Embryonic facial prominence (tissue), 1 donor: ENCODE measurements at regions not wholly inside any gene's neighbourhood (a gene's known extent, or its start where the extent isn't known, plus 50 kb on each side); places are given as distances from the start of the nearest gene placed in this dataset.

Experiments
- DNase-seq: peaks from one replicate; pipeline ENCODE4 v3.0.0-alpha.2; 2016; ENCODE audit errors: extremely low spot score

DNA sequence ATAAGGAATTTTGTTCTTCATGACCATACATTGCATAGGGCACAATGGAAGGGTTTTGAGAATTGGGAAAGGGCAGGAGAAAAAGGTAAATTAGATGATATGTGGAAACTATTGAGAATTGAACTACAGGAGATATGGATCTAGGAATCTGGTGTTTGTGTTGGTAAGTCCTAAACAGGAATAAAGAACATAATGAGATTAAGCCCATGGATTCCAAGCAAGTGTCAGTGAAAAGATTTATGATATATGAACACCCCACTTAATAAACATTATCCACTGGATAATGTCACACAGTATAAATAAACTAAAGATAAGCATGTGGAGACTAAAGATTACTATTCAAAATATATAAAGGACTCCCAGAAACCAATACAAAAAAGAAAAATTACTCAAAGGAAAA lies 98.2 kb downstream of the TNFSF18 start:
- DNase-seq: no peak

DNA sequence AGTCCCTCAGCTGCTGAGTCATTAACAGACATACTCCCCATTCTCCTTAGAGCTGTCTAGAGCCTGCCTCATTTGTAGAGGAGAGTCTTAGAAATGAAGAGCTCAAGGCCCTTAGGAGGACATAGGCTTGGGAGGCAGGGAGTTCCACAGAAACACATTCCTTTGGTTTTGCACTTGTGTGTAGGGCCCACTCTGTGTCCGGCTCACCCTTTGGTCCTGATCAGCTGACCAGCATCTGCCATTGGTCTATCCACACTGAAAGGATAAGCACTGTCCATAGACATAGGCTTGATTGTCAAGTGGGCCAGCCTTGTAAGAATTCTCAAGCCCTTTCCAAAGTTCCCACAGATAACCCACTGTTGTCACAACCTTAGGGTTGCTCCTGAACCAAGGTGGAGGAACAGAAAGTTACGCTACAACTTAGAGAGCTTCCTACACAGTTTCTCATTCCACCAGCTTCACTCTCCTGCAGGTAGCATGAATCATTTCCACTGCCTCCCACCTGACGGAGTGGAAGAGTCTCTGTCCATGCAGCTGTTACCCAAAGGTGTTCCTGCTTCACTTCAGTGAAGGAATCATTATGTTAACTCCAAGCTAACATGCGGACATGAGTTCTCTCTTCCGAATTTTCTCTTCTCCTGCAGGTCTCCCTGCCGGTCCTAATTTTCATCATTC lies 96.1 kb downstream of the TNFSF18 start:
- DNase-seq: no peak

DNA sequence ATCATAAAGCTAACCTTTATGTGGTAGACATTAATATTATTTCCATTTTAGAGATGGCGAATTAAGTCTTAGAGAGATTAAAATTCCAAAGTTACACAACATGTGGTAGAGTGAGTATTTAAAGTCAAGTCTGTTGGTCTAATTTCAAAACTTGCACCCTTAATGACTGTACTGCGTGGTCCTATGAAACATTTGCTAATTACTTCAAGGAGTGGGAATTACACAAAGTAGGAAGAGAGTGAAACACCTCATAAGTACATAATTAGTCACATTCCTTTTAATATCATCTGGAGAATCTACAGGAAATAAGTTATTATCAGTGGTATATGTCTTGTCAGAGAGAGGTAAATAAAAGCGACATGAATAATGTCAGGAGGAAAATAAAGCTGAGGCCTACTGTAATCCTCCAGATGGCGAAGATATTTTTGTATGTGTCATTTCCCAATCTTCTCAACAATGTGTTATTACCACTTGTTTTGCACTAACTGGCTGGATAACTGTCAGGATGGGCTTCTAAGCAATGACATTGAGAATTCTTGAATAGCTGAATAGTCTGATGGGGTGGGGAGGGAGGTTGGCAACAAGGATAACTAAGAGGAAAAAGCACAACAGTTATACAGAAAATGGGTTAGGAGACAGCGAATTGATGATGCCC lies 95.5 kb downstream of the TNFSF18 start:
- DNase-seq: no peak

DNA sequence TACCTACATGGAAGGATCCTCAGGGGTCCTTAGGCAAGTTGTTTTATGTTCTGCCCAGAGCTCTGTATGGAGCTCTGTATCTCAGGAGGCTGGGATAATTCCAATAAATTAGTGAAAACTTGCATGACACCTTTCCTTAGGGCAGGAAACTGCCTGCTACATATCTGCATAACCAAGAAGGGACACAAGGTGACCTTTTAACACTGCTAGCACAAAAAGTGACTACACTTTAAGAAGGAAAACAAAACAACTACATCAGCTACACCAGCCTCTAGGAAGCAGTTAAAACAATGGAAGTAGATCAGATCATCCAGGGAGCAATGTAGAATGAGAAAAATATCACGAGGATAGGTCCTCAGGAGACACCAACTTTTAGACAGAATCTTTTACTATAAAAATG lies 93.9 kb downstream of the TNFSF18 start:
- DNase-seq: no peak

DNA sequence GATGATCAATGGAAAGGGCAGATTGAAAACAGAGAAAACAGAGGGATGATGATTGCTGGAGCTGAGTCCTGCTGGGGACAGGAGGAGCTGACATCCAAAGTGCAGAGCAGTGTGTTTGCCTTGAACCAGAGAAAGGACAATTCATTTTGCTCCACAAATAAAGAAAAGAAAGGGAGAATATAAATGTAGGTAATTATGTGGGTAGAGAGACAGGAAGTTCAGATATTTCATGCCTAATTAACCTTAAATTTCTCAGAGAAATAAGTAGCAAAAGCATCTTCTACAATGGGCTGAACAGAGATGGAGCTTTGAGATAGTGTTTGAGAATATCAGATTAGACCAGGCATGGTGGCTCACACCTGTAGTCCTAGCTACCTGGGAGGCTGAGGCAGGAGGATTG lies 93.2 kb downstream of the TNFSF18 start:
- no peak for DNase-seq

DNA sequence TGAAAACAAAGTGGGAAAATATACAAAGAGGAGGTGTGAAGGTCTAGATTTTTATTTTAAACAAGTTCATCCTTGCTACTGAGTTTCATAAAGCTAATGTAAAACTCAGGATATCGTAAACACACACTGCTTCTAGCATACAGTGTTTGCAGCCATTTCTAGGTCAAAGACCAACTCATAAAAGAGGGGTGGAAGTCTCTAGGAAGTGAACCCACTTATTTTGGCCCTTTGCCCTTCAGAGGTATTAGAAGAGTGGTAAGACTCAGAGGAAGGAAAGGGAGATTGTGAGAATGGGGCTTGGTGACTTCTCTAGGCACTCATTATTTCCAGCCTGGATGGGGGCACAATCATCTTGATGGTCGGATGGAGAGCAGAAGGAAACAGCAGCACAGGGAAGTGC lies 91.2 kb downstream of the TNFSF18 start:
- no peak for DNase-seq

DNA sequence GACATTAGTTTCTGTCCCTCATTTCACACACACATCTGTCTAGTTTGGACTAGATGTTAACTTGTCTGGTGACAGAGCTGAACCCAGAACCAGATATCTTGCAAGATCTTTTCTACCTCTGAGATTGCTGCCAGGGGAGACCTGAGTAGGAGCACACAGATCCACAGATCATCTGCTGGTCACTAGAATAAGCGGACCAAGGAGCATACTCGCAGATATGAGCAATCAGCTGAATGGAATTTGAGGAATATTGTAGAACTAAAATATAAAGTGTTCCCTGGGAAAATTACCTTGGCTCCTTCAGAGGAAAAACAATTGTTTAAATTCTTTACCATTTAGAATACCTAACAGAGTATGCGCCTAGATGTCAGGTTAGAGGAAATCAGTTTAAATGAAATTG lies 90.7 kb downstream of the TNFSF18 start:
- DNase-seq: no peak

DNA sequence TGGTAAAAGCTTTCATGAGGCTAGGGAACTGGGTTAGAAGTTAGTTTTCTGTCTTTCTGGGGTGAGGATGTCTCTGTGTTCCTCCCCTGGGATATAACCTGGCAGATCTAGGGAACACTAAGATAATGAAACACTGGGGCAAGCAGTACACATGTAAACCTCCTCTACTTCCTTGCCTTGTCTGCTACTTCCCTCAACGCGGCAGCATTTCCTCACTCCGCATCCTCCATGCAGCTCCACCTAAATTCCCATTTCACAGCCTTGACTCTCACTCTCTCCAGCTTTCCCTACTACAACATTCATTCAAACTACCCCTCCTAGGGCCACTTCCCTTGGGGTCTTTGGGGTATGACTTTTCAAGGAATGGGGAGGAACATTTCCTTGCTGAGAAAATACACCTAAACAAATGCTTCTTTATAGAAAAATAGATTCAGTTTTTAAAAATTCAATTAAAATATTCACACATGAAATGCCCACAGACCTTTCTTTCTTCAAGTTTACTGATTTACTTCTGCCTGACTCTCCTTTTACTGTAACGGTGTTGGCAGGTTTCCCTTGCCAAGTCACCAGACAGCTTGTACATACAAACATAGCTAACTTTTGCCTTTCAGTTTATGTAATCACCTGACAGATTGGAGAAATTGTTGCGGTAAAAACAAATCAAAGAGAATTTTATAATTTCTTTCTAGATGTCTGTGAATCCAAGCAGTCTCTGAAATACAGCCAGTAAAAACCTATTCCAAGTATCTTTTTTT lies 90.1 kb downstream of the TNFSF18 start:
- no peak for DNase-seq

DNA sequence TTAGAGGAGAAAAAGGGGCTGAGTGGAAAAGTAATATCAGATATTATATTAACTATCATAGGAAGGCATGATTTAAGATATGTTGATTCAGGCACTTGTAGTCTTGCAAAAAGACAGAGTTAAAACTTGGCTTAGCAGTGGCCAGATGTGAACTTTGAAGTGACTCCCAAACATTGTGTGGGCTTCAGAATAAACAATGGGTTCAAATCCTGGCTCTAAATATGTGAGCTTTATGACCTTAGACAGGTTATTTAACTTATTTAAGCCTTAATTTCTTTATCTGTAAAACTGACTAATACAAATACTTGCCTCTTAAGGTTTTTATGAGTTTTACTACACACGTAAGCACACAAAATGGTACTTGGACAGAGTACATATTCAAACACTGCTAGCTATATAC lies 85.9 kb downstream of the TNFSF18 start:
- no peak for DNase-seq

DNA sequence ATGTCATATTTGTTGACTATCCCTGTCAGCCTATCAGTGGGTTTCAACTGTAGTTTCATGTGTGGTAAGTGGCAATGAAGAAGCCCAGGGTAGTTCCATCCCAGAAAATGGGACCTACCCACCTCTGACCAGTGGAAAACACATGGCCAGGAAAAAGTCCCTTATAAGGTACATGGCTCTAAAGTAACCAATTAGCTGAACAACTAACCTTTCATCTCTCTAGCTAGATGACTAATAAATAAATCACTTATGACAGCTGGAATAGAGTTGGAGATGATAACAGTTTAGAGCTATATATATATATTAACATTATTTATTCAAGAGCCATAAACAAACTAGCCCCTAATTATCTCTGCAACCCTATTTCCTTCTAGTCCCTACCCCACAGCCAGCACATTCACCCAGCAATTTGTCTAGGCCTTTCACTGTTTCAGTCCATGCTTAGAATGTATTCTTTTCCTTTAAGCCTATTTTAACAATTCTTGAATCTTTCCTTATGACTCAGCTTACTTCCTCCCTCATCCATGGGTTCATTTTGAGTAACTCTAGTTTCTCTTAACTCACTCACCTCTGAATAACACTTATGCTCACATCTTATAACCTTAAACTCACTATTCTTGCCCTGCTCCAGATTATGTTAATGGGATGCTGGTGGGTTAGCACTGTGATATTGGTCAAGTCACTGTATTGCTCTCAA lies 83.7 kb downstream of the TNFSF18 start:
- DNase-seq: no peak

DNA sequence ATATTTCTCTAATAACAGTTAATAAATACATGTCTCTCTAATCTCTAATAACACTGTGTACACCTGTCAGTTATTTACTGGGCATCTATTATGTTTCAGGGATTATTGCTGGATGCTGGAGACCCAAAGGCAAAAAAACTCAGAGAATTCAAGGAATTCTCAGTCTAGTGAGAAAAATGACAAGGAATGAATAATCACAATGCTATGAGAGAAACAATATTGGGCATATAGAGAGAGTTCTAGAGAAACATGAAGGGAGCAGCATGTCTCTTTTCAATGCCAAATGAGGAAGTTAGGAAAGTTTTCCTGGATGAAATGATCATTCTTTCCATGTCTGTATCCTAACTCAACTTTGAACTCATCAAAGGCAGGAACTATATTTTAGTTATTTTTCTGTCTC lies 82.8 kb downstream of the TNFSF18 start:
- no peak for DNase-seq

DNA sequence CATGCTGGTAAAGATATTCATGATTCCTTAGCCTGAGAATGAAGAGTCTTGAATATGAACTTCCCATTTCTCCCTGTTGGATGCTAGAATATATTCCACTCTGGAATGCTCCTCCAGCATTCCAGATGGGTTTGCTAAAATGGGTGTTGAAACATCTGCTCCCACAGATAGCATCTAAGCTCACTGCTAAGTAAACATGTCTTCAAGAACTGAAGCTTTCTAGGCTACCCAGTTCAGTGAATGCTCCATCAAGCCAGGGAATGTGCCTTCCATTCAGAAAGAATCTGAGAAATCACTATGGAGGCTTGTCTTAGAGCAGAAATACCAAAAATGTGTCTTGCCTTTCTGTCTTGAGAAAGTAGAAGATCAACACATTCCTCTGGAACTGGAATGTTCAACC lies 81.1 kb downstream of the TNFSF18 start:
- DNase-seq: no peak

DNA sequence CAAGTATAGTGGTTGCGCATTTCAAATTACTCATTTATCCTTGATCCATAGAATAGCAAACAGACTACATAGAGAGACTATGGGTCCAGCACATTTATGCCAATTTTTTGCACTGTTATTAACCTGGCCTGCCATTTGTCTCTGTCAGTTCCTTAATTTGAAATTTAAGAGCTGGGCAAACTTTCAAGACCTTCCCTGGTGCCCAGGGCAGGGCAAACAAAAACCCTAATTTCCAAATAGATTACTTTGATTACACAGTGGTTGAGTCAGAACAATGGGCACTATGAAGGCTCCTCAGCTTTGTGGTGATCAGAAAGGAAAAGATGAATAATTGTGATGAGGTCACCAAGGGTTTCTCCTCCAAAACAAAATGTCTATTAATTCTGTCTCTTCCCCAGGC lies 80.6 kb downstream of the TNFSF18 start:
- DNase-seq: no peak

DNA sequence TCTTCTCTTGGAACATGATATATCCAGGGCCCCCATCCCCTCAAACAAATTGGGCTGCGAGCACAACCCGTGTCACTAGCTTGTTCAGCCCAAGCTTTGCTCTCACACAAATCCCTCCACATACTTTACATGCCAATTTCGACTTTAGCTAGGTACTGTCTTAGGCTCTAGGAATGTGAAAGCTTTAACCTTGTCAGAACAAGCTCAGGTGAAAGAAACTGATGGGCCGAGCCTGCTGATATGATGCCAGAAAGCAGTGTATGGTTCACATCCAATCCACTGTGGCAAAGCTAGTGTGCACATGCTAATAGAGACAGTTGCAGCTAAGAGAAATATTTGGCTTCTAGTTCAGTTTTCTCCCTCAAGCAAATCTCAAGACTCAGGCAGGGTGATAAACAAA lies 79.5 kb downstream of the TNFSF18 start:
- no peak for DNase-seq

DNA sequence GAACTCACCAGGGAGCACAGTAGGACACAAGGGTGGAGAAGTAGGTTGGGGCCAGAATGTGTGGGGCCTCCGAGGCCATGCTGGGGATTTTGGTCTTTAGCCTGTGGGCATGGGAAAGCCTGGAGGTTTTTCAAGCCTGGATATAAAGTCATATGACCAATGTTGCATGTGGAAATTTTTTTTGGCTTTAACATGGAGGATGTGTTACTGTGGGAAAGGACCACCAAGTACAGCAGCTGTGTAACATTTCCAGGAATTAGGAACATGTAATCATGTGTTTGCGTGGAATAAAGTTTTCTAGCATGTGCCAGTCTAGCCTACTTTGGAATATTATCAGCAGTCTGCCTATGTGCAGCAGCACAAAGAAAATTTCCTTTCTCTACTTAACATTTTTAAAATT lies 78.5 kb downstream of the TNFSF18 start:
- no peak for DNase-seq

DNA sequence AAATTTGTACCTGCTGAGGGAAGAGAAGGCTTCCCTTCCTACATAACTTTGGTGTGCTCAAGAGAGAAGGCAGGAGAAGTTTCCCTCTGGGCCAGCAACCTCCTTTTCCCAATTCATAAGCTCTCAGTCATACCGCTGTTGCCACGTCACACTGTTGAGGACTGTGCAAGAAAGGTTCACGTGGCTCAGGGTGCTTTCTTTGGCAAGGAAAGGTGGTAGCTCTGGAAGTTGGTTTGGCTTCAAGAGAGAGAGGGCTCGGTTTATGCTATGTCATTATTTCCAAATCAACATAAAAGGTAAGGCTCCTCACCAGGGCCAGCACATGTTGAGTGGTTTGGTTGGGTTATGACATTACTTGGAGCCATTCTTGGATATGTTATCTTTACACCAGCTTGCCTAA lies 77.3 kb downstream of the TNFSF18 start:
- DNase-seq: no peak

DNA sequence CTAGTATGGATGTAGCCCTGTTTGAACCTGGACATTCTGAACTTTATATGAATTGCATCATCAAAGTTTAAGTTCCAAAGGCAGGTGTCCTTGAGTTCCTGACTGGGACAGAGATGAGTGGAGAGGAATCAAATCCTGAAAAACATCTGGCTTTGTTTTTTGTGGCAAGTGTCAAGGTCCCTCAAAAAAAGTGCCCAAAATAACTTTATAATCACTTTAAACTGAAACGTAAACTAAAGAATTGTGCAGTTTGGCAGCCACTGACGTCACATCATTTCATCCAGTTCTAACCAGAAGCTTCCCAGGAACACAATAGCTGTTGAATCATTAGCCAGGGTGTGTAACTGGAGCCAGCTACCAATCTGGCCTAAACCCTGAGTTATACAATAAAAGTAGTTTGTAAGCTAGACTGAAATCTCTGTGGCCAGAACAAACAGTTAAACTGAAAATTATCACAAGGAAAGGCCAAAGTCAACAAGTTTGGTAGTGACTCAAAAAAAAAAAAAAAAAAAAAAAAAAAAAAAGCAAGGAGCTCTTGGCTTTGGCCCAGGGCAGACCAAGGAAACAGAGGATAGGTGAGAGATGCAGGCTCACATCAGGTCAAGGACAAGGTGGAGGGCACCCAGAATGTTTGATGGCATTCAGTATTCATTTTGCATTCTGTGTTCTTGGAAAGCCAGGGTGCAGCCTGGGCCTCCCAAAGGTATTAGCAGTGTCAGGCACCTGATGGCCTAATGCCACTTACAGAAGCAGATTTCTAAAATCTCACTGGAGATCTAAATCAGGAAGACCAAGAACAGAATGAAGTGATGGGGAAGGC lies 74.3 kb downstream of the TNFSF18 start:
- DNase-seq: no peak

DNA sequence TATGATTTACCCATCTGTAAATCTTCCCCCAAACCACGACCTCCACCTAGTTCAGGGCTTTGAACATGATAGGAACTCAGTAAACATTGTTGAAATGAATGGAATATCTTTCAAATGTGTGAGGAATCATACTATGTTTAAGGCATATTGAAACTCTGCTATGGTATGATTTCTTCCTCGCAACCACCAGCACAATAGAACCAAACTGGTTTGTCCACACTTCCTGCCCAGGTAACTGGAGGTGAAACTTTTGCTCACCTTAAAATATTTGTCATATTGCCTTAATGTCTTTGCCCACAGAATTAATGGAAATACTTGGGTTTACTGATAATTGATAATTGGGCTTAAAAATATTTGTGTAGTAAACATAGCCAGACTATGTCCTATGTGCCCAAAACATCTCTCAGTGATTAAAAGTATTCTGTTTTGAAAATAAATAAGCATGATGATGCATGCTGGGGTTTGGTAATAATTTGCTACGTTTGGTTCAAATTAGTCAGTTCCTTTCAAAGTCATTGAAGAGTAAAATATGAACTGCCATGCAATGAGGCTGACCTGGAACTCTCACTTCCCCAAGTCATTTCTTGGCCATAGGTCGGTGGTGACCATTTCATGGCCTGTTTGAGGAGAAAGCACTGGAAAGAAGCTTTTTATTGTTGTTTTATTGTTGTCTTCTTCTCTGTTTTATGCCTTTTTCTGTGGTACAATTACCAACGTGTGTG lies 73.3 kb downstream of the TNFSF18 start:
- no peak for DNase-seq

DNA sequence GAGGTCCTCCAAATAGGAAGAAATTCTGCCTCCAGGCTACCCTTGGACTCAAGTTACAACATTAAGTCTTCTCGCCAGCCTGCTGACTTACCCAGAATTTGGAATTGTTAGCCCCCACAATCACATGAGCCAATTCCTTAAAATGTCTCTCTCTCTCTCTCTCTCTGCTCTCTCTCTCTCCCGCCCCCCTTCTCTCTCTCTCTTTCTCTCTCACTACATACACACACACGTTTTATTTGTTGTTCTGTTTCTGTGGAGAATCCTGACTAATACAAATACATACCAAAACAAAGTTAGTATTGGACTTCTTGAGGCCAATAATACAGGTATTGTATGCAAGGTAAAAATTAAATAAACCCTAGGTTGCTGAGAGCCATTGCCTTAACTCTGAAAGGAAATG lies 72.1 kb downstream of the TNFSF18 start:
- DNase-seq: no peak

DNA sequence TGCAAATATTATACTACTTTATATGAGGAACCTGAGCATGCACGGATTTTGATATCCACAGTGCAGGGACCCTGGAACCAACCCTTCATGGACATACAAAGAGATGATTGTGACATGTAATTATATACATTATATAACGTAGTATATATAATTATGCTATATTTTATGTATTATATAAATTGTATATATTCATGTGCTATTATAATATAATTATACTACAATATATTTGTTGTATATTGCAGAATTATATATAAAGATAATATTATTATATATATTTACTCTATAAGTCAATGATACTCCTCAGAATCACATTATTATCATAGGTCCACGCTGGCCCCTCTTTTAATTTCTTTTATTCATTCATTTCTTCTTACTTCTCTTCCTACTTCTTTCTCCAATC lies 70.9 kb downstream of the TNFSF18 start:
- DNase-seq: no peak

DNA sequence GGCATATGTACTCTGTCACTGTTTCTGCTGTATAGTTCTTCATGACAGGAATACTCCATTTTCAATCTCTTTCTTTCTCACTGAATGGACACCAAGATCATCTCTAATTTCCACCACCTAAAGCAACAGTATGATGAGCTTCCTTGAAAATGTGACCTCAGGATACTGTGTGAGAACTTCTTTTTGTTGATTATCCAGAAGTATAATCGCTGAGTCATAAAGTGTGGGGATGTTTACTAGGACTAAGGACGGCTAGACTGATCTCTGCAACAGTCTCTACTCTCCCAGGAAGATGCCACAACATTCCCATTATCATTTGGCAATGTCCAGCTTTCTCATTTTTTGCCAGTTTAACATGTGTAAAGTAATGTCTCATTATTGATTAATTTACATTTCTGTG lies 70.3 kb downstream of the TNFSF18 start:
- DNase-seq: no peak
